A673 (cell line): ENCODE measurements at regions not wholly inside any gene's neighbourhood (a gene's known extent, or its start where the extent isn't known, plus 50 kb on each side); places are given as distances from the start of the nearest gene placed in this dataset.
"Not testable (repeated sequence)": the region's sequence is repeated elsewhere in the genome, so short reads cannot be mapped to it uniquely, and the experiment has no call there.

Experiments
- BruUV-seq: library from RNA; stranded (reverse); fragments of 400-500 nt; replicated peaks from 2 replicates; lab custom pipeline; 2021; lab: Mats Ljungman, UMichigan
- CTCF ChIA-PET: fragments of 300-600 bp; sonication (Branson Sonifier 250); formaldehyde crosslinking; loops from one replicate; lab custom pipeline; 2022; ENCODE audit warnings: antibody characterized with exemption; lab: Charles Lee
- POLR2A ChIA-PET: fragments of 300-600 bp; sonication (Branson Sonifier 250); formaldehyde crosslinking; loops from one replicate; lab custom pipeline; 2022; ENCODE audit warnings: antibody characterized with exemption; ENCODE audit not compliant: low non-redundant PET; lab: Charles Lee
- DNase-seq: peaks from one replicate; pipeline ENCODE4 v3.0.0-alpha.2; 2015; ENCODE audit warnings: low spot score
- H3K27ac ChIP-seq: fragments of 200-600 bp; sonication (generic); 2 replicates; pipeline ENCODE4 v1.5.1; 2016; ENCODE audit warnings: mixed run types, low read depth, mild to moderate bottlenecking, mixed read lengths, antibody characterized with exemption, low read length; ENCODE audit not compliant: poor library complexity, severe bottlenecking
- H3K27me3 ChIP-seq: fragments of 200-600 bp; sonication (generic); replicated peaks from 2 replicates; pipeline ENCODE4 v1.6.1; 2017; ENCODE audit warnings: mixed run types, low read depth, mild to moderate bottlenecking, mixed read lengths, antibody characterized with exemption, low read length; ENCODE audit not compliant: insufficient read depth, poor library complexity
- H3K36me3 ChIP-seq: fragments of 200-600 bp; sonication (generic); 2 replicates; pipeline ENCODE4 v1.6.1; 2016; ENCODE audit warnings: mixed run types, mild to moderate bottlenecking, mixed read lengths, antibody characterized with exemption, low read length; ENCODE audit not compliant: insufficient read depth, poor library complexity, severe bottlenecking
- H3K4me1 ChIP-seq: fragments of 200-600 bp; sonication (generic); 2 replicates; pipeline ENCODE4 v1.6.1; 2017; ENCODE audit warnings: mixed run types, mild to moderate bottlenecking, mixed read lengths, antibody characterized with exemption, low read length; ENCODE audit not compliant: insufficient read depth, poor library complexity, severe bottlenecking
- H3K4me3 ChIP-seq: fragments of 200-600 bp; sonication (generic); 2 replicates; pipeline ENCODE4 v1.5.1; 2016; ENCODE audit warnings: low read depth, mixed run types, mild to moderate bottlenecking, mixed read lengths, low read length; ENCODE audit not compliant: poor library complexity, severe bottlenecking
- H3K9me3 ChIP-seq: fragments of 200-600 bp; sonication (generic); 2 replicates; pipeline ENCODE4 v1.6.1; 2016; ENCODE audit warnings: mixed run types, low read depth, mild to moderate bottlenecking, mixed read lengths, antibody characterized with exemption, low read length; ENCODE audit not compliant: poor library complexity, severe bottlenecking
- EZH2 ChIP-seq: fragments of 200-600 bp; sonication (generic); IDR thresholded peaks from 2 replicates; pipeline ENCODE4 v1.6.1; 2017; ENCODE audit warnings: borderline replicate concordance, low read depth, mild to moderate bottlenecking, mixed read lengths, antibody characterized with exemption, low read length; ENCODE audit not compliant: poor library complexity, severe bottlenecking
- intact Hi-C: fragments of 100-400 bp; cut with micrococcal nuclease; formaldehyde crosslinking; loops from one replicate; pipeline ENCODE4 v1.10.0; 2022; ENCODE audit not compliant: unreplicated experiment
- TF ChIP-seq, protein P1 (sequence below): fragments of 300-800, 200-600 bp; sonication (generic); conservative IDR thresholded peaks from 2 replicates; pipeline ENCODE4 v1.5.1; 2017; ENCODE audit warnings: low read depth, mild to moderate bottlenecking, antibody characterized with exemption, low read length, moderate library complexity, mixed read lengths

DNA sequence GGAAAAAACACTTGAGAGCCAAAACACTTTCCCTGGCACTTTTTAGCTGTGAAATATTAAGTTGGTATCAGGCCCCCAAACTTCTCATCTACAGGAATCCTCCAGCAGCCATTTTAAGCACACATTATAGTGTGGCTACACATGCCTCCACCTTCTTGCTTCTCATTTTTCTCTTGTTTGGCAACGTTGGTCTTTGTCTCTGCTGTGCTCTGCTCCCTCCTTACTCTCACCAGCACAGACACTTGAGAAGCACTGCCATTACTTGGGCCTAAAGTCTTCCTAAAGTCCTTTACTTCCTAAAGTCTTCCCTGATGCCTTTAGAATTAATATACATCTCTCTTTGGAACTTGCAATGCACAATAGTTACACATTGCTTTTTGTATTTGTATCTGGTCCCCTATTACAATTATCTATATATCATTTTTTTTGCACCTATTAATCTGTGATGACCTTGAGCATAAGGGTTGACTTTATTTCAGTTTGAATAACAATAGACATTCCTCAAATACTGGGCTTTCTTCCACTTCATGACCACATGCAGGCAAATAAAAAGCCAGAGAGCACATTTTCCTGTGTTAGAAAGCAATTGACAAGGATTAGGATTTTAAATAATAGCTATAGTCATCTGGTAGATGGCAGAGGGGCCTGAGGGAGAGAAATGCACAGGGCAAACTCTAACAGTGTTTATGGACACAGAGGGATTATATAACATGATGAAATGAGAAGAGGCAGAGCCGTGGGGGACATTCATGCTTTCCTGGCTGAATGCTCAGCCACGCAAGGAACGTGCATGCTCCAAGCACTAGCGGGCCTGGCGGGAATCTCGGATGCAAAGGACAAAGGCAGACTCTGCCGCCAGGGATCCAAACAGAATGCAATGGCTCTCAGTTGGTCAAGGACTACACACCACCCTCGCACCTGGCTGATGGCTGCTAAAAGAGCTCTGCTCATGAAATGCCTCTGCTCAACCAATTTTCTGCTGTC is 99.3 kb downstream of the CDC14C start:
- TF ChIP-seq EZH2, result no peak
- TF ChIP-seq, protein P1, sequence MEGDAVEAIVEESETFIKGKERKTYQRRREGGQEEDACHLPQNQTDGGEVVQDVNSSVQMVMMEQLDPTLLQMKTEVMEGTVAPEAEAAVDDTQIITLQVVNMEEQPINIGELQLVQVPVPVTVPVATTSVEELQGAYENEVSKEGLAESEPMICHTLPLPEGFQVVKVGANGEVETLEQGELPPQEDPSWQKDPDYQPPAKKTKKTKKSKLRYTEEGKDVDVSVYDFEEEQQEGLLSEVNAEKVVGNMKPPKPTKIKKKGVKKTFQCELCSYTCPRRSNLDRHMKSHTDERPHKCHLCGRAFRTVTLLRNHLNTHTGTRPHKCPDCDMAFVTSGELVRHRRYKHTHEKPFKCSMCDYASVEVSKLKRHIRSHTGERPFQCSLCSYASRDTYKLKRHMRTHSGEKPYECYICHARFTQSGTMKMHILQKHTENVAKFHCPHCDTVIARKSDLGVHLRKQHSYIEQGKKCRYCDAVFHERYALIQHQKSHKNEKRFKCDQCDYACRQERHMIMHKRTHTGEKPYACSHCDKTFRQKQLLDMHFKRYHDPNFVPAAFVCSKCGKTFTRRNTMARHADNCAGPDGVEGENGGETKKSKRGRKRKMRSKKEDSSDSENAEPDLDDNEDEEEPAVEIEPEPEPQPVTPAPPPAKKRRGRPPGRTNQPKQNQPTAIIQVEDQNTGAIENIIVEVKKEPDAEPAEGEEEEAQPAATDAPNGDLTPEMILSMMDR, result no peak
- H3K27ac ChIP-seq, result no peak overlapping the region
- intact Hi-C loops, result no loop called here

DNA sequence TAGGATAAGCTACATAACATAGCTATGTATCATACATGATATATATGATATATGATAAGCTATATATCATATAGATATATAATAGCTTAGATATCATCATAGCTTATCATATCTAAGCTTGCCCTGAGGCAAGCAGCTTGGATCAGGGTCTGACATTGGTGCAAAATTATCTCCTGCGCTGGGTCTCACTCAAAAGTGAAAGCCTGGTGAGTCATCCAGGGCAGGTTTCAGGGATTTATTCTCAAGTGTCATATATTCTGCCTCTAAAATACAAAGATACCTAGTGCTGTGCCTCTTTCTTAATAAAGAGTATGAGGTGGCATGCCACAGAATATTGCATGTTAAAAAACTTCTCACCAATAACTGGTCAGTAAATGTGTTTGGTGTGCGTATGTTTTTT is 105.9 kb downstream of the CDC14C start:
- ChIA-PET POLR2A (no interaction called here), CTCF (no interaction called here)
- Histone ChIP-seq H3K27ac (no peak overlapping the region), H3K36me3 (no peaks in the 10 kb centered on the region), H3K4me3 (no peak overlapping the region), H3K27me3 (no peaks in the 10 kb centered on the region), H3K4me1 (no peaks in the 10 kb centered on the region), H3K9me3 (peaks cover 22% of the 10 kb centered on the region)
- no peak for DNase-seq
- no peak for TF ChIP-seq EZH2
- TF ChIP-seq, protein P1, result no peak
- intact Hi-C loops, result no loop called here
- BruUV-seq, result no TSS peak

More for the DNA sequence above, 99.3 kb downstream of the CDC14C start:
- Histone ChIP-seq H3K4me1 (no peaks in the 10 kb centered on the region), H3K27me3 (no peaks in the 10 kb centered on the region), H3K36me3 (no peaks in the 10 kb centered on the region), H3K9me3 (peaks cover 12% of the 10 kb centered on the region), H3K4me3 (no peak overlapping the region)
- BruUV-seq, result no TSS peak
- POLR2A ChIA-PET, result no interaction called here
- no peak for DNase-seq
- CTCF ChIA-PET, result no interaction called here

DNA sequence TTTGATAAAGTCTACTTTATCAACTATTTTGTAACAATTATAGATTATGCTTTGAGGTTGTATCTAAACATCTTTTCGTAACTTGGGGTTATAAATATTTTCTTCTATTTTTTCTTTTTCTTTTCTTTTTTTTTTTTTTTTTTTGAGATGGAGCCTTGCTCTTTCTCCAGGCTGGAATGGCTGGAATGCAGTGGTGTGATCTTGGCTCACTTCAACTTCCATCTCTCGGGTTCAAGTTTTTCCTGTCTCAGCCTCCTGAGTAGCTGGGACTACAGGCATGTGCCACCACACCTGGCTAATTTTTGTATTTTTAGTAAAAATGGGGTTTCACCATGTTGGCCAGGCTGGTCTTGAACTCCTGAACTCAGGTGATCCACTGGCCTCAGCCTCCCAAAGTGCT is 108.8 kb downstream of the CDC14C start:
- POLR2A ChIA-PET, H3K27ac ChIP-seq, BruUV-seq, H3K4me3 ChIP-seq, CTCF ChIA-PET, H3K36me3 ChIP-seq, intact Hi-C loops, H3K27me3 ChIP-seq, H3K4me1 ChIP-seq, DNase-seq: not testable (repeated sequence)
- H3K9me3 ChIP-seq, result peaks cover 16% of the 10 kb centered on the region
